Psoas muscle (tissue), 7 donors: ENCODE measurements at regions not wholly inside any gene's neighbourhood (a gene's known extent, or its start where the extent isn't known, plus 50 kb on each side); places are given as distances from the start of the nearest gene placed in this dataset.
A peak's percentile ranks its signal among the peaks of the same experiment; 100 is the strongest.

Experiments
- ATAC-seq, 4 donors: fragments of 200-7000 bp; cut with Tn5 transposase; one replicate each; pipeline ENCODE4 v1.9.1; 2020; ENCODE audit warnings: moderate library complexity in 3 of 4, mild to moderate bottlenecking in 2 of 4
- DNase-seq, 2 donors: peaks; one replicate each; pipeline ENCODE4 v3.0.0-alpha.2; 2020
- H3K27ac ChIP-seq: fragments of 200-600 bp; one replicate; pipeline ENCODE4 v1.8.0; 2022
- H3K27me3 ChIP-seq, 3 donors: fragments of 200-600 bp in 1 of 3; one replicate each; pipeline versions ENCODE4 v1.6.1 to v1.8.0; 2013 to 2022; ENCODE audit warnings: low read length in 2 of 3, mild to moderate bottlenecking in 2 of 3, moderate library complexity in 1 of 3; ENCODE audit not compliant: insufficient read depth in 3 of 3
- H3K36me3 ChIP-seq, 2 donors: fragments of 200-600 bp in 1 of 2; one replicate each; pipeline versions ENCODE4 v1.6.1 to v1.8.0; 2013 to 2022; ENCODE audit warnings: low read depth in 1 of 2, mild to moderate bottlenecking in 1 of 2, moderate library complexity in 1 of 2; ENCODE audit not compliant: insufficient read depth in 1 of 2
- H3K4me1 ChIP-seq: fragments of 200-600 bp; one replicate; pipeline ENCODE4 v1.8.0; 2022
- H3K4me3 ChIP-seq: fragments of 200-600 bp; one replicate; pipeline ENCODE4 v1.8.0; 2022; ENCODE audit warnings: mild to moderate bottlenecking
- H3K9me3 ChIP-seq: fragments of 200-600 bp; one replicate; pipeline ENCODE4 v1.8.0; 2022
- CTCF ChIP-seq: fragments of 200-600 bp; IDR thresholded peaks from one replicate; pipeline ENCODE4 v1.8.0; 2022; ENCODE audit warnings: antibody characterized with exemption
- WGBS, 3 donors: extraction: QIAGEN DNeasy Blood & Tissue Kit; methylation state at CpG; one replicate each; pipeline versions ENCODE4 v1.1.6 to v1.1.7; 2013; 5-methylcytosine and 5-hydroxymethylcytosine counted together
- intact Hi-C, 2 donors: fragments of 100-400 bp; cut with DNase I; formaldehyde crosslinking; loops; one replicate each; pipeline versions ENCODE4 v1.11.0 to v1.14.2; 2022
- donor health status: healthy with polysubstance abuse.
- donor health status: DM: no; HTN: no; CAD: no; lungs with moderate emphysema.
- donor health status: Bipolar disorder and iron deficiency.
- donor health status: healthy.
- donor health status: DM: yes; HTN: yes; CAD: no.
- donor health status: DM: no; HTN: no; CAD: no.
- donor health status: DM: yes; HTN: yes; CAD: no.

DNA sequence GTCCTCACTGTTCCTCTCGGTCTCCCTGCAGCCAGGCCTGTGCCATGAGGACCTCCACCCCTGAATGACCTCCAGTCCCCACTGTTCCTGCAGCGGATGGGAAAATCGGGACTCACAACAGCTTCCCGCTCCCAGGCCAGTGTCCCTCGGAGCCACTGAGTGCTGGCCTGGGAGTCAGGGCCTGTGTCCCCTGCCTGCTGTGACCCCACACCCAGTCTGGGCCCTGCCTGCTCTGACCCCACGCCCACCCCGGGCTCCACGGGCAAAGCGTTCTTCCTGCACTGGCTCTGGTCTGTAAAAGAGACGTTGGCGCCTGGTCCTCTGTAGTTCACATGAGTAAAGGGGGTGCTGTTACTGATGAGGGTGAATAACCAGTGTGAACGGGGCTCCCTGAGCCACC, 73.0 kb upstream of the SHISAL1 start:
- Histone ChIP-seq H3K4me3 (no peak overlapping the region), H3K27ac (no peak overlapping the region), H3K36me3 (no peaks in the 10 kb centered on the region), H3K4me1 (no peaks in the 10 kb centered on the region), H3K27me3 (peaks cover 0 to 21% (median 5%) of the 10 kb centered on the region in 3 donors), H3K9me3 (no peaks in the 10 kb centered on the region)
- ATAC-seq (no peak), DNase-seq (peak; percentile 2 to 19)
- no peak for TF ChIP-seq CTCF
- intact Hi-C loops = no loop called here
- 88 to 94% (median 93%) methylated on average over 12 of the region's 12 CpGs for WGBS, 3 donors

DNA sequence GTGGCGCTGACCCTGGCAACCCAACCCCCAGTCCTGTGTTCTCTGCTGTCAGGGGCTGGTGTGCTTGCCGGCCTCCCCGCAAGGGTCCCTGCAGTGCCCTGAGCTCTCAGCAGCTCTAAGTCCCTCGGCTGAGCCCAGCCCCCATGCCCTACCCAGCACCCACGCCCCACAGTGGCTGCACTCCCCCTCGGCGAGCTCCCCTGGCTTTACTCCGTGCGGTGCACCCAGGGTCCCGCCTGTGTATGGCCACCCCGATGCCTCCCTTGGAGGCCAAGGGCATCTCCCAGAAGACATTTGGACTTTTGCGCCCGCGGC, 72.5 kb upstream of the SHISAL1 start:
- no peak overlapping the region for H3K27ac ChIP-seq
- ATAC-seq (no peak), DNase-seq (peak; percentile 4 to 15)
- WGBS, 3 donors = 89 to 93% (median 89%) methylated on average over 14 of the region's 14 CpGs
- no peak overlapping the region for H3K4me3 ChIP-seq
- intact Hi-C loops = no loop called here
- H3K4me1 ChIP-seq = no peaks in the 10 kb centered on the region
- H3K27me3 ChIP-seq = peaks cover 0 to 25% (median 5%) of the 10 kb centered on the region in 3 donors
- no peak for TF ChIP-seq CTCF
- no peaks in the 10 kb centered on the region for H3K36me3 ChIP-seq
- no peaks in the 10 kb centered on the region for H3K9me3 ChIP-seq

GRCh38 chr22:44384563-44385295, 72.0 kb upstream of the SHISAL1 start:
- Histone ChIP-seq H3K27ac (no peak overlapping the region), H3K36me3 (no peaks in the 10 kb centered on the region), H3K27me3 (peaks cover 0 to 30% (median 6%) of the 10 kb centered on the region in 3 donors), H3K9me3 (no peaks in the 10 kb centered on the region), H3K4me1 (no peaks in the 10 kb centered on the region), H3K4me3 (no peak overlapping the region)
- no peak for TF ChIP-seq CTCF
- 78 to 89% (median 83%) methylated on average over 12 of the region's 12 CpGs for WGBS, 3 donors
- peak; percentile 4 to 18 for DNase-seq
- ATAC-seq = no peak
- intact Hi-C loops = no loop called here

DNA sequence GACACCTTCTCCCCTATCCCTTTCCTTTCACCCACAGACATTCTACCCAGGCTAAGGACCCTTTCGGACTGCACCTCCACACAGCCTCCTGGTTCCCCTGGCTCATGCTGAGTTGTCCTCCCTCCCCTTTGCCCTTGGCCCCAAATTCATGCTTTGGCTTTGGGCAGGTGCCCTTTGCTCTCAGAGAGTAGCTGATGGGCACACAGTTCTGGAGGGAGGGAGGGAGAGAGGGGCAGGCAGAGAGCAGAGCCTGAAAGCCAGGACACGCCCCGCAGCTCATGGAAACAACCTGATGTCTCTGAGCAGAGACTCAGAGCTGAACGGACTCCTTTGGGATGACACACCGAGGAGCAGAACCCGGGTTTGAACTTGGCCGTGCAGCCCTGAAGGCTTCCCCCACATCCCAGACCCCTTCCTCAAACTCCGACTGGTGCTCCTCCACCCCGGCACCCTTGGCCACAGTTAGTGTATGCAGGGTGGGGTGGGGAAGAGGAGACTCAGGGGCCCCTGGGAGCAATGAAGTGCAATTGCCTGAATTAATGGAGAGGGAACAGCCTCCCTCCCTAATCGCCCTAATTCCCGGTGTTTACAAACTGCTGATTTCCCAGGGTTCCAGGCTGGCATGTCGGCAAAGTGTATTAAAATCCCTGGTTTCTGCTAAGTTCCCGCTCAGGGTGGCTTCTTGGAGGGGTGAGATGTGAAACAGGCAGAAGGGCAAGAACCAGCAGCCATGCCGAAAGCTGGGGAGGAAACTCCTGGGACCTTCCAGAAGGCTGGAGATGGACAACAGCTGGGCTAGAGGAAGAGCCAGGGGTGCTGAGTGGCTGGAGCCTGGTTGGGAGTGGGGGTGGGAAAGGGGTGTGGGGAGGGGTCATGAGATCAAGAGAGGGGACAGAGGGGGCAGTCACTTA, 71.2 kb upstream of the SHISAL1 start:
- no peak for TF ChIP-seq CTCF
- no peaks in the 10 kb centered on the region for H3K4me1 ChIP-seq
- 65 to 77% (median 68%) methylated on average over 14 of the region's 14 CpGs for WGBS, 3 donors
- no peaks in the 10 kb centered on the region for H3K9me3 ChIP-seq
- H3K4me3 ChIP-seq = no peak overlapping the region
- H3K36me3 ChIP-seq = no peaks in the 10 kb centered on the region
- DNase-seq (peak; percentile 7 to 46), ATAC-seq (no peak)
- no peak overlapping the region for H3K27ac ChIP-seq
- intact Hi-C loops = no loop called here
- H3K27me3 ChIP-seq = peaks cover 0 to 33% (median 3%) of the 10 kb centered on the region in 3 donors
